ENCODE measurements at regions not wholly inside any gene's neighbourhood (a gene's known extent, or its start where the extent isn't known, plus 50 kb on each side); places are given as distances from the start of the nearest gene placed in this dataset.

DNA sequence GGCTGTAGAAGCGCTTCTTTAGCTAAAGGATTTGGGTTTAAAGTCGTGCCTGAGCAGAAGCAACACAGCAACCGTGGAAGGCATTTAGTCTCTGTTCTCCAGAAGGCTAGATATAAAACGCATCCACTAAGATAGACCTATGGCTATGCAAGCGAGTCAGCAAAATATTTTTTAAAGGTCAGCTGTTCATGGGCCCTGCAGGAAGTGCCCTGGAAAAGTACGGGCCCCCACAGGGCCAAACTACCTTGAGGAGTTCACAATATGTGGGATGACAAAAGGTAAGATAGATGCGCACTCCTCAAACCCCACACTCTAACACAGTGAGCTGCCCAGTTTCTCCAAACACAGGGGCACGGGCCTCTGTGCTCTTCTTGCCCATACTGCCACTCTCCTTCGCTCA, 261.6 kb downstream of the VPS13C start:
- Mint-ChIP-seq H3K27ac (no peak overlapping the region), H3K9me3 (ENCODE audit: insufficient read depth) (no peaks in the 10 kb centered on the region), H3K4me3 (no peak overlapping the region), H3K27me3 (ENCODE audit: low read depth) (peaks cover 7% of the 10 kb centered on the region), H3K4me1 (ENCODE audit: low read depth) (no peaks in the 10 kb centered on the region), H3K36me3 (ENCODE audit: low read depth) (no peaks in the 10 kb centered on the region)
- POLR2A ChIA-PET: interaction anchor here (0.6 kb wide), 1 partner anchor 853 kb away, joined by 3 read pairs; no protein-coding TSS in a partner anchor
- ATAC-seq (no peak), DNase-seq (no peak)
- CTCF ChIA-PET: no interaction called here

DNA sequence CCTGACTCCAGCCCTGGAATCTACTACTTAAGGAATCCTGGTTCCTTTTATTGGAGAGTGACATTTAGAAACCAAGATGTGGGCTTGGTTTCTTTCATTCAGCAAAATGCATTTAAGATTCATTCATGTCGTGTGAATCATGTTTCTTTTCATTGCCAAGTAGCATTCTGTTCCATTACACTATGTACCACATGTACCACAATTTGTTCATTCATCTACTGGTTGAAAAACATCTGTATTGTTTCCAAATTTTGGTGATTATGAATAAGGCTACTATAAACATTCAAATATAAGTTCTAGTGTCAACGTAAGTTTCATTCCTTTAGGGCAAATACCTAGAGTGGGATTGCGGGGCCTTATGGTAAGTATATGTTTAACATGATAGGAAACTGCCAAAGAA, 264.2 kb downstream of the VPS13C start:
- ChIA-PET POLR2A (no interaction called here), CTCF (no interaction called here)
- H3K36me3 Mint-ChIP-seq (ENCODE audit: low read depth): no peaks in the 10 kb centered on the region
- no peaks in the 10 kb centered on the region for H3K9me3 Mint-ChIP-seq (ENCODE audit: insufficient read depth)
- H3K27ac Mint-ChIP-seq: no peak overlapping the region
- H3K27me3 Mint-ChIP-seq (ENCODE audit: low read depth): peaks cover 18% of the 10 kb centered on the region
- H3K4me1 Mint-ChIP-seq (ENCODE audit: low read depth): no peaks in the 10 kb centered on the region
- no peak for DNase-seq
- no peak for ATAC-seq
- H3K4me3 Mint-ChIP-seq: no peak overlapping the region

DNA sequence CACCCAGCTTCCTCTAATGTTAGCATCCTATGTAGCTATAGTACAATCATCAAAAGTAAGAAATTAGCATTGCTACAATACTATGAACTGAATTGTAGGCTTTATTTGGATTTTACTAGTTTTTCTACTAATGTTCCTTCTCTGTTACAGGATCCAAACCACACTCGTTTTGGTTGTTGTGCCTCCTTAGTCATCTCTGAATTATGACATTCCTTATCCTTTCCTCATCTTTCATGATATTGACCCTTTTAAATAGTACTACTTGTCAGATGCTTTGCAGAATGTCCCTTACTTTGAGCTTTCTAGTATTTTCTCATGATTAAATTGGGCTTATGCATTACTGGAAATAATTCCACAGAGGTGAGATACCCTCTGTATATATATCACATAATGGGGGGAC, 265.4 kb downstream of the VPS13C start:
- no peak overlapping the region for H3K27ac Mint-ChIP-seq
- H3K9me3 Mint-ChIP-seq (ENCODE audit: insufficient read depth): no peaks in the 10 kb centered on the region
- POLR2A ChIA-PET: no interaction called here
- peaks cover 21% of the 10 kb centered on the region for H3K27me3 Mint-ChIP-seq (ENCODE audit: low read depth)
- H3K4me3 Mint-ChIP-seq: no peak overlapping the region
- ATAC-seq (no peak), DNase-seq (no peak)
- no peaks in the 10 kb centered on the region for H3K4me1 Mint-ChIP-seq (ENCODE audit: low read depth)
- no peaks in the 10 kb centered on the region for H3K36me3 Mint-ChIP-seq (ENCODE audit: low read depth)
- CTCF ChIA-PET: no interaction called here

DNA sequence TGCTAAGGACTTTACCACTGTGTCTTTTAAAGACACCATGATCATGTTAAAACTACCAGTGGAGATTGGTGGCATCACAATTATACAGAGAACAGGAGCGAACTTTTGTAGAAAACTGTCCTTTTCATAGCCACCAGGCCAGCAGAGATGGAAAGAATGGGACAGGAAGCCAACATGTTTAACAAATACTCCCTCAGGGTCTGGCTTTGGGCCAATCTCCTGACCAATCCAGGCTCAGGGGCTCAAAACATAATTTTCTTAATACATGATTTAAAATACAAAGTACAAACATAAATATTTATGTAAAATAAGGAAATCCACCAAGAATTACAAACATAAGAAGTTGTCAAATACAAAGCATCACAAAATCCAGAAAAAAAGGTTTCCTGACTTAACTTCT, 266.0 kb downstream of the VPS13C start:
- no peaks in the 10 kb centered on the region for H3K9me3 Mint-ChIP-seq (ENCODE audit: insufficient read depth)
- H3K4me3 Mint-ChIP-seq: no peak overlapping the region
- no peak for DNase-seq
- no peaks in the 10 kb centered on the region for H3K4me1 Mint-ChIP-seq (ENCODE audit: low read depth)
- no peak for ATAC-seq
- no peaks in the 10 kb centered on the region for H3K36me3 Mint-ChIP-seq (ENCODE audit: low read depth)
- POLR2A ChIA-PET: no interaction called here
- CTCF ChIA-PET: no interaction called here
- no peak overlapping the region for H3K27ac Mint-ChIP-seq
- H3K27me3 Mint-ChIP-seq (ENCODE audit: low read depth): peaks cover 21% of the 10 kb centered on the region

DNA sequence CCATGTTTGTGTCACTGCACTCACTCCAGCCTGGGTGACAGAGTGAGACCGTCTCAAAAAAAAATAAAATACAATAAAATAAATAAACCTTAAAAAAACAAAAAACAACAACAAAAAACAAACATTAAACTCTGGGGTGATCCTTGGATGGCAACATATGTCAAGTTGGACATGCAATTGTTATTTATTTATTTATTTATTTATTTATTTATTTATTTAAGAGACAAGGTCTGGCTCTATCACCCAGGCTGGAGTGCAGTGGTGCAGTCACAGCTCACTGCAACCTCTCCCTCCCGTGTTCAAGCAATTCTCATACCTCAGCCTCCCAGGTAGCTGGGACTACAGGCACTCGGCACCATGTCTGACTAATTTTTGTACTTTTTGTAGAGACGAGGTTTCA, 275.5 kb downstream of the VPS13C start:
- no peaks in the 10 kb centered on the region for H3K4me1 Mint-ChIP-seq (ENCODE audit: low read depth)
- ChIA-PET CTCF (no interaction called here), POLR2A (no interaction called here)
- no peaks in the 10 kb centered on the region for H3K9me3 Mint-ChIP-seq (ENCODE audit: insufficient read depth)
- DNase-seq (no peak), ATAC-seq (no peak)
- peaks cover 6% of the 10 kb centered on the region for H3K27me3 Mint-ChIP-seq (ENCODE audit: low read depth)
- no peak overlapping the region for H3K4me3 Mint-ChIP-seq
- H3K36me3 Mint-ChIP-seq (ENCODE audit: low read depth): no peaks in the 10 kb centered on the region
- no peak overlapping the region for H3K27ac Mint-ChIP-seq

DNA sequence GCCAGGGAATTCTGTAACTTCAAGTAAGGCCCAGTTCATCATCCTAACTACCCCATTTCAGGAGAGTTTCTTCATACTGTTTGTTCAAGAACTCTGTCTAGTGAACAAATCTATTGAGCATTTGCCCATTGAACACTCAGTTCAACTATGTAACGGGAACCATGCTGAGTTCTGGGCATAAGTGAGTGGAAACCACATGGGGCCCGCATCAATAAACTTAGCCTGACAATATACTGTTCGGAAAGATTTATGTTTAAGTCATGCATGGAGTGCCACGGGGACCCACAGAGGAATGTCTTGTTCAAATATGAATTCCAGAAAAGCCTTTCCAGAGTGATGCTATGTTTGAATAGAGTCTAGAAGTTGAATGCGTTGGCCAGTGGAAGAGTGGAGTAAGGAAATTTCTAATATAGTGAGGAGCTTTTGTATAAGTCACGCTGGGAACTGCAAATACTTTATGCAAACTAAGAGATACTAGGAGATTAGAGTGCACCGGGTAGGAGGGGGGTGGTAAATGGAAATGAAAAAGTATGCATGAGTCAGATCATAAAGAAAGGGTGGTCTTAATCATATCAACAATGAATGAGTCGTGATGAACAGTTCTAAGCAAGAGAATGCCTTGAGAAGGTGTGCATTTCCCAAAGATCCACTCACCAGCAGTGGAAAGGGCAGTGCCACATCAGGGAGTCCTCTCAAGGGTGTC, 279.8 kb downstream of the VPS13C start:
- no peak overlapping the region for H3K4me3 Mint-ChIP-seq
- no peak for ATAC-seq
- DNase-seq: no peak
- H3K27me3 Mint-ChIP-seq (ENCODE audit: low read depth): peaks cover 4% of the 10 kb centered on the region
- ChIA-PET CTCF (no interaction called here), POLR2A (no interaction called here)
- H3K9me3 Mint-ChIP-seq (ENCODE audit: insufficient read depth): no peaks in the 10 kb centered on the region
- H3K27ac Mint-ChIP-seq: no peak overlapping the region
- H3K4me1 Mint-ChIP-seq (ENCODE audit: low read depth): no peaks in the 10 kb centered on the region
- no peaks in the 10 kb centered on the region for H3K36me3 Mint-ChIP-seq (ENCODE audit: low read depth)

DNA sequence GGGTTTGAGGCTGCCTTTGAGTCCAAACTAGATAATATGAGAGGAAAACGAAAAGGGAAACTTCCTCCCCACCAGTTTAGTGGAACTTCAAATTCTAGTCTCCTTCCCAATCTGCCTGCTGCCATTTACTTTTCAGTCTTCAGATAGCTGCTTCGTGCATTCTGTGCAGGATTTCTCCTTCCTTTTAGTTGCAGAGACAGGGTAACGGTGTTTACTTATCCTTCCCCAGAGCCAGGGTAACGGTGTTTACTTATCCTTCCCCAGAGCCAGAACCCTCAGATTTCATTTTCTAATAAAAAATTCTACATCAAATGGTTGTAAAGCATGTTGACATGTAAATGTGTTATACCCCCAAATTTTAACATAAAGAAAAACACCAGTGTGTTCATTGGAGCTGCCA, 282.6 kb downstream of the VPS13C start:
- Mint-ChIP-seq H3K9me3 (ENCODE audit: insufficient read depth) (no peaks in the 10 kb centered on the region), H3K27ac (no peak overlapping the region), H3K27me3 (ENCODE audit: low read depth) (peaks cover 4% of the 10 kb centered on the region), H3K36me3 (ENCODE audit: low read depth) (no peaks in the 10 kb centered on the region), H3K4me1 (ENCODE audit: low read depth) (no peaks in the 10 kb centered on the region), H3K4me3 (no peak overlapping the region)
- ATAC-seq (no peak), DNase-seq (no peak)
- ChIA-PET POLR2A (no interaction called here), CTCF (no interaction called here)

DNA sequence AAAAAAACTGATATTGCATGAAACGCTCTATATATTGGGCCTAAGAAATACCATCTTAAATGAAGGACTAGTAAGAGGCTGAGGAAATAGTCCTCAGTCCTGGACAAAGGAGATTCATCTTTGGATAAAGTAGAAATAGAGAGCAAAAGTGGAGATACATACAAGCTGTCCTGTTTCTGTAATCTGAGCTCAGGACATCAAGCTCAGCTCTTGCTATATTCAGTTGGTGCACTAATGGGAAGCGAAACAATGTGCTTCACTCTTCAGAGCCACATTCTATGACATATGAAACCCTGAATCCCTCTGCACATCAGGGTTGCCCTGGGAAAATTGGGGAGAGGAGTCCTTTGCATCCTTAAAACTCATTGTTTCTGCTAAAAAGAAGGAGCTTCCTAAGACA, 290.7 kb downstream of the VPS13C start:
- no peak for ATAC-seq
- H3K4me1 Mint-ChIP-seq (ENCODE audit: low read depth): no peaks in the 10 kb centered on the region
- peaks cover 4% of the 10 kb centered on the region for H3K9me3 Mint-ChIP-seq (ENCODE audit: insufficient read depth)
- peaks cover 8% of the 10 kb centered on the region for H3K27me3 Mint-ChIP-seq (ENCODE audit: low read depth)
- ChIA-PET POLR2A (no interaction called here), CTCF (no interaction called here)
- DNase-seq: no peak
- no peaks in the 10 kb centered on the region for H3K36me3 Mint-ChIP-seq (ENCODE audit: low read depth)
- no peak overlapping the region for H3K4me3 Mint-ChIP-seq
- H3K27ac Mint-ChIP-seq: no peak overlapping the region

DNA sequence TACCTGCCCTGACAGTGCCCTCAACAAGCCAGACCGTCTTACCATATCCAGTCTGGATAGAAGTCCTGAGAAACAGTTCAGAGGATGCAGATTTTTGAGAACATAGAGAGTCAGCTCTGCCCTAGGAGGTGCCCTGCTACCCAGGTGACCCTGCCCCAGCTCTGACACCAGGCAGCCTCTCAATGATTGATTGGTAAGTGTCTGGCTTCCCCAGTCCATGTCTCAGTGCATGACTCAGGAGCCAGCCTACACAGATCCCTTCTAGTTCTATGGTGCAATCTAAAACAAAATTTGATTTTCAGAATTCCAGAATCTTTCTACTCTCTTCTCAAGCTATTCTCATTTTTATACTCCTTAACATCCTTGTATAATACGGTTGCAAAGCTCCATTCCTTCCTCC, 292.1 kb downstream of the VPS13C start:
- DNase-seq (no peak), ATAC-seq (no peak)
- Mint-ChIP-seq H3K4me3 (no peak overlapping the region), H3K9me3 (ENCODE audit: insufficient read depth) (peaks cover 4% of the 10 kb centered on the region), H3K36me3 (ENCODE audit: low read depth) (no peaks in the 10 kb centered on the region), H3K27me3 (ENCODE audit: low read depth) (peaks cover 12% of the 10 kb centered on the region), H3K27ac (no peak overlapping the region), H3K4me1 (ENCODE audit: low read depth) (no peaks in the 10 kb centered on the region)
- POLR2A ChIA-PET: no interaction called here
- CTCF ChIA-PET: no interaction called here

DNA sequence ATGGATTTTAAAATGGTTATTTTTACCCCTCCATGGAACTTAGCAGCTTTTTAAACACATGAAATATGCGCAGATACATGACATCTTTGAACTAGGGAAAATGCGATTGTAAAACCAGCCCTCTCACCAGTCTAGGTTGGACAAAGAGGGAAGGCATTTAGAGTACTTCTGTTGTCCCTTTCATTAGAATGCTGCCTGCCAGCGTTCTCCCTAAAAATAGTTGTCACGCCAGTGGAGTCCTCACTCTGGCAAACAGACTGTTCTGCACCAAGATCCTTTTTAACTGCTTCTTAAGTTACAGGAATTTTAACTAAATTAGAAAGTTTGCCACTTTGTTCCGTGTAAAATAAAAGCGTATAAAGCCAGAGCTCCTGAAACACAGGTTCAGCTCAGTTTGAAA, 295.3 kb downstream of the VPS13C start:
- no peak overlapping the region for H3K4me3 Mint-ChIP-seq

DNA sequence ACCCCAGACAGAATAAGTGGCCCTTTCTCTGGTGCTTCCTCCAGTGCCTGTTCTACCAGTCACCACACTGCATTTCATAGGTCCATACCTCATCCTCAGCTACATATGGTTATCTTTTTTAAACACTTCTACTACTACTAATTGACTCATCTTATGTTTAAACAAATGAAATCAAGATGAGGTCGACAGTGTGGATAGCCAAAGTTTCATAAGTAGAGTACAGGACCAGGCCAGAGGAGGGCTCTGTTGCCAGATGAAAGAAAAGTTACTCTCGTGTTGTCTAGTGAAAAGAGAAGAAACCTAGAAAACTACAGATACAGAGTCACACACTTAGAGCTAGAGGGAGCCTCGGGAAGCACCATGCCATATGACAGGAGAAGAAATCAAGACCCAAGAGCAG, 296.1 kb downstream of the VPS13C start:
- ChIA-PET CTCF (no interaction called here), POLR2A (no interaction called here)
- DNase-seq: no peak
- H3K27ac Mint-ChIP-seq: no peak overlapping the region
- H3K9me3 Mint-ChIP-seq (ENCODE audit: insufficient read depth): no peaks in the 10 kb centered on the region
- no peaks in the 10 kb centered on the region for H3K36me3 Mint-ChIP-seq (ENCODE audit: low read depth)
- H3K4me1 Mint-ChIP-seq (ENCODE audit: low read depth): no peaks in the 10 kb centered on the region
- peaks cover 12% of the 10 kb centered on the region for H3K27me3 Mint-ChIP-seq (ENCODE audit: low read depth)
- no peak for ATAC-seq
- no peak overlapping the region for H3K4me3 Mint-ChIP-seq

More for the DNA sequence above, 295.3 kb downstream of the VPS13C start:
- ChIA-PET POLR2A (no interaction called here), CTCF (no interaction called here)
- no peaks in the 10 kb centered on the region for H3K36me3 Mint-ChIP-seq (ENCODE audit: low read depth)
- H3K27me3 Mint-ChIP-seq (ENCODE audit: low read depth): peaks cover 12% of the 10 kb centered on the region
- DNase-seq (no peak), ATAC-seq (no peak)
- H3K4me1 Mint-ChIP-seq (ENCODE audit: low read depth): no peaks in the 10 kb centered on the region
- no peaks in the 10 kb centered on the region for H3K9me3 Mint-ChIP-seq (ENCODE audit: insufficient read depth)
- H3K27ac Mint-ChIP-seq: no peak overlapping the region

DNA sequence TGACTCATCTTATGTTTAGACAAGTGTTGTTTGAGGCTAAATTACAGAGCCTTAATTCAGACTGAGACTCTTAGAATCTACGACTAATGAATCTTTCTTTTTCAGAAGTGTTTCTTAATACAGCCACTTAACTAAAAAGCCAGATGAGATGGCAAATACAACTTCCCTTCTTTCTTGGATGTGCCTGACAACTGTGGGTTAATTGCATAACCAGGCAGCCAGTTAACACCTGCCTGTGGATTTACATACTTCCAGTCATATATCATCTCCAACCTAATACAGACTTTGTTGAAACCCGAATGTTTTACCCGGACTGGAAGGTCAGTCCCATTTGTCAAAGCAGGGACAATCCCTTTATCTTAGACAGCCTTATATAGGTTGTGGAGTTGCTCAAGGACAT, 297.6 kb downstream of the VPS13C start:
- H3K9me3 Mint-ChIP-seq (ENCODE audit: insufficient read depth): no peaks in the 10 kb centered on the region
- no peaks in the 10 kb centered on the region for H3K4me1 Mint-ChIP-seq (ENCODE audit: low read depth)
- POLR2A ChIA-PET: no interaction called here
- ATAC-seq: no peak
- no peaks in the 10 kb centered on the region for H3K36me3 Mint-ChIP-seq (ENCODE audit: low read depth)
- H3K4me3 Mint-ChIP-seq: no peak overlapping the region
- no peak for DNase-seq
- peaks cover 12% of the 10 kb centered on the region for H3K27me3 Mint-ChIP-seq (ENCODE audit: low read depth)
- CTCF ChIA-PET: no interaction called here
- no peak overlapping the region for H3K27ac Mint-ChIP-seq

DNA sequence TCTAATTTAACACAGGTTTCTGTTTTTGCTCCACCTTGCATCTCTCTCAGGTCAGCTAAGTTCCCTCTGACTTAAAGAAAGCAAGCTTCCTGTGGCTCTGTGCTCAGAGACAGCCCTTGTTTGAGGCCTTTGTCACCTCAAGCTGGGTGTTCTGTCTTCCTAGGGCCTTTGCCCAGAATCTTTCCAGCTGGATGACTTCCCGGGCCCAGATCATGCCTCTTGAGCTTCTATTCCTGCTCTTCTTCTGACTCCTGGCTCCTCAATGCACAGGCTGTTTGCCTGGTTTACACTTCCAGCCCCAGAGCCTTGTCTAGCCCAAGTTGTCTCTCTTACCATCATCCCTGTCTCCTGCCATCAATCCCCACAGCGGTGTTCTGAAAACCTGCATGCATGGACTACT, 300.6 kb downstream of the VPS13C start:
- no peak overlapping the region for H3K27ac Mint-ChIP-seq
- H3K36me3 Mint-ChIP-seq (ENCODE audit: low read depth): no peaks in the 10 kb centered on the region
- no peaks in the 10 kb centered on the region for H3K9me3 Mint-ChIP-seq (ENCODE audit: insufficient read depth)
- no peak overlapping the region for H3K4me3 Mint-ChIP-seq
- H3K4me1 Mint-ChIP-seq (ENCODE audit: low read depth): no peaks in the 10 kb centered on the region
- DNase-seq (no peak), ATAC-seq (no peak)
- H3K27me3 Mint-ChIP-seq (ENCODE audit: low read depth): peaks cover 6% of the 10 kb centered on the region
- POLR2A ChIA-PET: no interaction called here
- CTCF ChIA-PET: no interaction called here
